ENCODE measurements at regions not wholly inside any gene's neighbourhood (a gene's known extent, or its start where the extent isn't known, plus 50 kb on each side); places are given as distances from the start of the nearest gene placed in this dataset.

GRCh38 chr2:226559536-226559935 is 240.1 kb downstream of the IRS1 start:
- H3K27ac ChIP-seq (ENCODE audit: low read length) = no peak overlapping the region
- H3K27me3 ChIP-seq (ENCODE audit: insufficient read depth, low read length, poor library complexity) = no peaks in the 10 kb centered on the region
- no peak for ATAC-seq (ENCODE audit: insufficient read depth, low read depth)
- H3K4me2 ChIP-seq (ENCODE audit: insufficient read depth, low read length) = no peak overlapping the region
- no peaks in the 10 kb centered on the region for H3K9me3 ChIP-seq (ENCODE audit: insufficient read depth, low read length, severe bottlenecking)
- no peak overlapping the region for H3K4me3 ChIP-seq (ENCODE audit: low read depth in 1 of 2, low read length in 2 of 2)
- no peaks in the 10 kb centered on the region for H3K4me1 ChIP-seq (ENCODE audit: insufficient read depth, low read length)
- no peak overlapping the region for H2AFZ ChIP-seq (ENCODE audit: low read depth, low read length)
- no peaks in the 10 kb centered on the region for H3K79me2 ChIP-seq (ENCODE audit: insufficient read depth, low read length)
- H4K20me1 ChIP-seq (ENCODE audit: insufficient read depth, low read length) = no peaks in the 10 kb centered on the region
- no peaks in the 10 kb centered on the region for H3K36me3 ChIP-seq (ENCODE audit: insufficient read depth, low read length)
- TF ChIP-seq, protein P1, sequence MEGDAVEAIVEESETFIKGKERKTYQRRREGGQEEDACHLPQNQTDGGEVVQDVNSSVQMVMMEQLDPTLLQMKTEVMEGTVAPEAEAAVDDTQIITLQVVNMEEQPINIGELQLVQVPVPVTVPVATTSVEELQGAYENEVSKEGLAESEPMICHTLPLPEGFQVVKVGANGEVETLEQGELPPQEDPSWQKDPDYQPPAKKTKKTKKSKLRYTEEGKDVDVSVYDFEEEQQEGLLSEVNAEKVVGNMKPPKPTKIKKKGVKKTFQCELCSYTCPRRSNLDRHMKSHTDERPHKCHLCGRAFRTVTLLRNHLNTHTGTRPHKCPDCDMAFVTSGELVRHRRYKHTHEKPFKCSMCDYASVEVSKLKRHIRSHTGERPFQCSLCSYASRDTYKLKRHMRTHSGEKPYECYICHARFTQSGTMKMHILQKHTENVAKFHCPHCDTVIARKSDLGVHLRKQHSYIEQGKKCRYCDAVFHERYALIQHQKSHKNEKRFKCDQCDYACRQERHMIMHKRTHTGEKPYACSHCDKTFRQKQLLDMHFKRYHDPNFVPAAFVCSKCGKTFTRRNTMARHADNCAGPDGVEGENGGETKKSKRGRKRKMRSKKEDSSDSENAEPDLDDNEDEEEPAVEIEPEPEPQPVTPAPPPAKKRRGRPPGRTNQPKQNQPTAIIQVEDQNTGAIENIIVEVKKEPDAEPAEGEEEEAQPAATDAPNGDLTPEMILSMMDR (IDR thresholded peaks at IDR 0.05; ENCODE audit: borderline replicate concordance, extremely low read depth, low read length, poor library complexity, severe bottlenecking) = no peak
- no peak for TF ChIP-seq EZH2 (IDR thresholded peaks at IDR 0.05; ENCODE audit: borderline replicate concordance, low read depth, low read length, severe bottlenecking)
- no peak for DNase-seq
- H3K9ac ChIP-seq (ENCODE audit: low read depth, low read length) = no peak overlapping the region

- Histone ChIP-seq H4K20me1 (ENCODE audit: insufficient read depth, low read length) (no peaks in the 10 kb centered on the region), H3K9ac (ENCODE audit: low read depth, low read length) (no peak overlapping the region), H3K27ac (ENCODE audit: low read length) (no peak overlapping the region), H3K36me3 (ENCODE audit: insufficient read depth, low read length) (no peaks in the 10 kb centered on the region), H3K79me2 (ENCODE audit: insufficient read depth, low read length) (no peaks in the 10 kb centered on the region), H3K4me3 (ENCODE audit: low read depth in 1 of 2, low read length in 2 of 2) (no peak overlapping the region), H3K4me1 (ENCODE audit: insufficient read depth, low read length) (no peaks in the 10 kb centered on the region), H3K9me3 (ENCODE audit: insufficient read depth, low read length, severe bottlenecking) (no peaks in the 10 kb centered on the region), H2AFZ (ENCODE audit: low read depth, low read length) (no peak overlapping the region), H3K4me2 (ENCODE audit: insufficient read depth, low read length) (no peak overlapping the region), H3K27me3 (ENCODE audit: insufficient read depth, low read length, poor library complexity) (no peaks in the 10 kb centered on the region)
- ATAC-seq (ENCODE audit: insufficient read depth, low read depth) (no peak), DNase-seq (no peak)
- TF ChIP-seq, protein P1 (IDR thresholded peaks at IDR 0.05; ENCODE audit: borderline replicate concordance, extremely low read depth, low read length, poor library complexity, severe bottlenecking) = no peak
- TF ChIP-seq EZH2 (IDR thresholded peaks at IDR 0.05; ENCODE audit: borderline replicate concordance, low read depth, low read length, severe bottlenecking) = no peak
Observed at GRCh38 chr2:226558418-226558817, 241.2 kb downstream of the IRS1 start.

- H2AFZ ChIP-seq (ENCODE audit: low read depth, low read length) = no peak overlapping the region
- no peak overlapping the region for H3K27ac ChIP-seq (ENCODE audit: low read length)
- H3K4me2 ChIP-seq (ENCODE audit: insufficient read depth, low read length) = no peak overlapping the region
- DNase-seq (no peak), ATAC-seq (ENCODE audit: insufficient read depth, low read depth) (no peak)
- TF ChIP-seq, protein P1 (IDR thresholded peaks at IDR 0.05; ENCODE audit: borderline replicate concordance, extremely low read depth, low read length, poor library complexity, severe bottlenecking) = no peak
- TF ChIP-seq EZH2 (IDR thresholded peaks at IDR 0.05; ENCODE audit: borderline replicate concordance, low read depth, low read length, severe bottlenecking) = no peak
- no peaks in the 10 kb centered on the region for H3K27me3 ChIP-seq (ENCODE audit: insufficient read depth, low read length, poor library complexity)
- H4K20me1 ChIP-seq (ENCODE audit: insufficient read depth, low read length) = no peaks in the 10 kb centered on the region
- H3K36me3 ChIP-seq (ENCODE audit: insufficient read depth, low read length) = no peaks in the 10 kb centered on the region
- no peaks in the 10 kb centered on the region for H3K79me2 ChIP-seq (ENCODE audit: insufficient read depth, low read length)
- no peak overlapping the region for H3K4me3 ChIP-seq (ENCODE audit: low read depth in 1 of 2, low read length in 2 of 2)
- H3K9ac ChIP-seq (ENCODE audit: low read depth, low read length) = no peak overlapping the region
- no peaks in the 10 kb centered on the region for H3K4me1 ChIP-seq (ENCODE audit: insufficient read depth, low read length)
- no peaks in the 10 kb centered on the region for H3K9me3 ChIP-seq (ENCODE audit: insufficient read depth, low read length, severe bottlenecking)
Observed at GRCh38 chr2:226556050-226556449, 243.6 kb downstream of the IRS1 start.

GRCh38 chr2:226554701-226555100 is 244.9 kb downstream of the IRS1 start:
- Histone ChIP-seq H3K27me3 (ENCODE audit: insufficient read depth, low read length, poor library complexity) (no peaks in the 10 kb centered on the region), H3K9me3 (ENCODE audit: insufficient read depth, low read length, severe bottlenecking) (no peaks in the 10 kb centered on the region), H3K79me2 (ENCODE audit: insufficient read depth, low read length) (no peaks in the 10 kb centered on the region), H2AFZ (ENCODE audit: low read depth, low read length) (no peak overlapping the region), H4K20me1 (ENCODE audit: insufficient read depth, low read length) (no peaks in the 10 kb centered on the region), H3K4me2 (ENCODE audit: insufficient read depth, low read length) (no peak overlapping the region), H3K4me3 (ENCODE audit: low read depth in 1 of 2, low read length in 2 of 2) (no peak overlapping the region), H3K27ac (ENCODE audit: low read length) (no peak overlapping the region), H3K36me3 (ENCODE audit: insufficient read depth, low read length) (no peaks in the 10 kb centered on the region), H3K9ac (ENCODE audit: low read depth, low read length) (no peak overlapping the region), H3K4me1 (ENCODE audit: insufficient read depth, low read length) (no peaks in the 10 kb centered on the region)
- ATAC-seq (ENCODE audit: insufficient read depth, low read depth) (no peak), DNase-seq (no peak)
- no peak for TF ChIP-seq EZH2 (IDR thresholded peaks at IDR 0.05; ENCODE audit: borderline replicate concordance, low read depth, low read length, severe bottlenecking)
- TF ChIP-seq, protein P1 (IDR thresholded peaks at IDR 0.05; ENCODE audit: borderline replicate concordance, extremely low read depth, low read length, poor library complexity, severe bottlenecking) = no peak
